ENCODE measurements at regions not wholly inside any gene's neighbourhood (a gene's known extent, or its start where the extent isn't known, plus 50 kb on each side); places are given as distances from the start of the nearest gene placed in this dataset.

DNA sequence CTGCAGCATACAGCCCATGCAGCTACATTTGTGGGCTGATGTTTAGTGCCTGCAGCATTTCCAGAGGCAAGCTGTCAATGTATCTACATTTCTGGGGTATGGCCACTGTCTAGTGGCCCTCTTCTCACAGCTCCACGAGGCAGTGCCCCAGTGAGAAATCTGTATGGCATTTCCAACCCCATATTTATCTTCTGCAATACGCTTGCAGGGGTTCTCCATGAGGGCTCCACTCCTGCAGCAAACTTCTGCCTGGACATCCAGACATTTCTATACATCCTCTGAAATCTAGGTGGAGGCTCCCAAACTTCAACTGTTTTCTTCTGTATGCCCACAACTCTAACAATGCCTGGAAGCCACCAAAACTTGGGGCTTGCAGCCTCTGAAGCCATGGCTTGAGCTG is 502.3 kb downstream of the C6orf118 start:
- H3K4me1 ChIP-seq (replicated peaks in 1 of 2), result no peaks in the 10 kb centered on the region
- no peak overlapping the region for H3K4me3 ChIP-seq
- WGBS, 10 experiments, result 100% methylated on average over 1 of the region's 2 CpGs; no CpG with 5 or more reads in 8 of the 10 experiments
- no peak for ATAC-seq (replicated peaks in 6 of 8)
- in situ Hi-C loops (cut with MboI; ENCODE audit: low pct_unique_long_range_greater_than_20kb in 2 of 9, low sequenced_read_pairs in 9 of 9, unreplicated experiment in 9 of 9), result no loop called here
- H3K27ac ChIP-seq, result no peak overlapping the region

DNA sequence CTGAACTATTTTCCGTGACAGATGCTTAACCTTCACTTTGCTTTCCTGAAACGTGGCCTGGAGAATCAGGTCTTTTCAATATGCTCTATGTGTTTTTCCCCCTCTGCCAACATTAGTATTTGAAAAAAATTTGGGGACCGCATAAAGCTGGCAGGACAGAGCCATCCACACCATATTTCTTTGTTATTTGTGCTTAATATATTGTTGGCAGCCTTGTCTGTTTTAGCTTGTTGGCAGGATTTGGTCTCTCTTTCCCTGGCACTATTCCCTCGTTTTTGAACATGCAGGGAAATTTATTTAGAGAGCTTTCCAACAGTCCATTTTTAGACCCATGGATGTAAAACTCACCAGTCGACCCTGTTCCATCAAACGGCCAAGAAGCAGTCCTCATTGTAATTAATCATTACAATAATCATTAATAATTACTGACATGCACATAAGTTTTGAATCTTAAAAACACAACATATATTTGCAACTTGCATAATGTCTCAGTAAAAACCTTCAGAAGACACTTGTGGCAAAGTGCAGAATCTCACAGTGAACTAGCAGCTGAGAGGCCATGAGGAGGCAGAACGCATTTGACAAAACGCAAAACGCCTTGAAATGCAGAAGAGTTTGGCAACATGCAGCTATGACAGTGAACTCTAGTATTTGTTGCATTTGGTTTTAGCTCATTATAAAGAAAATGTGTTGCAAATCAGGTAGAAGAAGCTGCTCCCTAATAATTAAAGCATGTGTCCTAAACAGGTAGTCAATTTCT is 514.2 kb downstream of the C6orf118 start:
- Histone ChIP-seq H3K27ac (no peak overlapping the region), H3K4me3 (no peak overlapping the region), H3K4me1 (replicated peaks in 1 of 2) (no peaks in the 10 kb centered on the region)
- in situ Hi-C loops (cut with MboI; ENCODE audit: low pct_unique_long_range_greater_than_20kb in 2 of 9, low sequenced_read_pairs in 9 of 9, unreplicated experiment in 9 of 9), result no loop called here
- ATAC-seq (replicated peaks in 6 of 8), result no peak
- 1 to 100% (median 80%) methylated on average over 2 to 9 of the region's 9 CpGs for WGBS, 10 experiments

DNA sequence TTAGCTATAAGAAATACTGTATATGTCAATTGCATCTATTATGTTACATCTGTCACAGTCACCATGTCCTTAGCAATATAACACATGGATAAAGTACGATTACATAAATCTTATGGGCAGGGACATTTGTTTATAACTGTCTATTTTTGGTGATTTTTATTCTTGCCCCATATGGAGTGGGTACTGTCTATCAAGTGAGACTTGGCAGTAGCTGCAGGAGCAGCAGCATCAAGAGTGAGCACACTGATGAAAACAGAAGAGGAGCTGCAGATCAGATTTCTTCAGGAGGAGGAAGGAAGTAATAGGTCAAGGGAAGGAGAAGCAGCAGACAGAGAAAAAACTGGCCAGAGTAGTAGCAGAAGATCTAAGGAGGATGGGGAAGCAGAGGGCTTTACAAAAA is 516.7 kb downstream of the C6orf118 start:
- in situ Hi-C loops (cut with MboI; ENCODE audit: low pct_unique_long_range_greater_than_20kb in 2 of 9, low sequenced_read_pairs in 9 of 9, unreplicated experiment in 9 of 9), result no loop called here
- 0 to 100% (median 63%) methylated on average over 1 of the region's 1 CpG for WGBS, 10 experiments
- no peaks in the 10 kb centered on the region for H3K4me1 ChIP-seq (replicated peaks in 1 of 2)
- H3K27ac ChIP-seq, result no peak overlapping the region
- no peak for ATAC-seq (replicated peaks in 6 of 8)
- no peak overlapping the region for H3K4me3 ChIP-seq

GRCh38 chr6:164791498-164791897 is 517.9 kb downstream of the C6orf118 start:
- H3K27ac ChIP-seq, result no peak overlapping the region
- in situ Hi-C loops (cut with MboI; ENCODE audit: low pct_unique_long_range_greater_than_20kb in 2 of 9, low sequenced_read_pairs in 9 of 9, unreplicated experiment in 9 of 9), result no loop called here
- no peak for ATAC-seq (replicated peaks in 6 of 8)
- H3K4me3 ChIP-seq, result no peak overlapping the region
- no peaks in the 10 kb centered on the region for H3K4me1 ChIP-seq (replicated peaks in 1 of 2)

GRCh38 chr6:164763788-164764187 is 545.6 kb downstream of the C6orf118 start:
- no peaks in the 10 kb centered on the region for H3K4me1 ChIP-seq (replicated peaks in 1 of 2)
- in situ Hi-C loops (cut with MboI; ENCODE audit: low pct_unique_long_range_greater_than_20kb in 2 of 9, low sequenced_read_pairs in 9 of 9, unreplicated experiment in 9 of 9), result no loop called here
- no peak overlapping the region for H3K4me3 ChIP-seq
- ATAC-seq (replicated peaks in 6 of 8), result no peak
- H3K27ac ChIP-seq, result no peak overlapping the region
- WGBS, 10 experiments, result 67 to 100% (median 100%) methylated on average over 1 of the region's 1 CpG; no CpG with 5 or more reads in 3 of the 10 experiments

DNA sequence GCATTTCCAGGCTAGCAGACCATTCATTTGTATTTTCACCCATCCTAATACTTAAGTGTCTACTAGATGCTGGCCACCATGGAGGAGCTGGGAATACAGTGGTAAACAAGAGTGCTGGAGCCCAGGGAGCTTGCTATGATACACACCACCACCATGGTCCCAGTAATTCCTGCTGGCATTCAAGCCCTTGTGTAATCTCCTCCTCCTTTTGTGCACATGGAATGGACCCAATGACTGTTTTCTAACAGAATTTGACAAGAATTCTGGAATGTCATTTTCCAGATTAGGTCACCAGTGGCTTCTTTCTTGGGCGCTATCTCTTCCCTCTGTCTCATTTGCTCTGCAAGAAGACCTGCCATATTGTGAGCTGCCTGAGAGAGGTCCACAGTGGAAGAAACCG is 552.0 kb downstream of the C6orf118 start:
- no peak for ATAC-seq (replicated peaks in 6 of 8)
- no peak overlapping the region for H3K4me3 ChIP-seq
- peaks cover 17 to 18% of the 10 kb centered on the region in 2 donors for H3K4me1 ChIP-seq (replicated peaks in 1 of 2)
- in situ Hi-C loops (cut with MboI; ENCODE audit: low pct_unique_long_range_greater_than_20kb in 2 of 9, low sequenced_read_pairs in 9 of 9, unreplicated experiment in 9 of 9), result no loop called here
- WGBS, 10 experiments, result 20 to 100% (median 80%) methylated on average over 1 to 2 of the region's 2 CpGs; no CpG with 5 or more reads in 4 of the 10 experiments
- H3K27ac ChIP-seq, result no peak overlapping the region

DNA sequence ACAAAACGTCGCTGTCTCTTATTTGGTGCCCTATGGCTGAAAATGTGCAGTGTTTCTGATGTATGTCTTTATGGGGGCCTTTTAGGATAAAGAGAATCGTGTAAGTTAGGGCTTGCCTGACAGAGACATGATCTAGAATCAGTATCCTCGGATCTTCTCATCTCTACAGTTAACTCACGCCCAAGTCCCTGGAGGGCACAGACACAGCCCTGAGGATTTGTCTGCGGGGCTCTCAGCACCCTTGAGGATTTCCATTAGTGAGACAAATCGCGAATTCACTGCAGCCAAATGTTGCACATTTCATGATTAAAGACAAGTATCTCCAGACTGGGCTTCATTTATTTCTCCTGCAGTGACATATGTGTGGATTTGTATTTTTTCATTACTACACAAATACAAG is 552.7 kb downstream of the C6orf118 start:
- WGBS, 10 experiments, result 20 to 85% (median 52%) methylated on average over 2 to 8 of the region's 8 CpGs; no CpG with 5 or more reads in 2 of the 10 experiments
- Histone ChIP-seq H3K27ac (peak overlapping the region; percentile 11 to 14), H3K4me1 (replicated peaks in 1 of 2) (peaks cover 17 to 18% of the 10 kb centered on the region in 2 donors), H3K4me3 (no peak overlapping the region)
- peak in 5 of 8 experiments; percentile 28 to 68 (median 60) for ATAC-seq (replicated peaks in 6 of 8)
- in situ Hi-C loops (cut with MboI; ENCODE audit: low pct_unique_long_range_greater_than_20kb in 2 of 9, low sequenced_read_pairs in 9 of 9, unreplicated experiment in 9 of 9), result no loop called here

DNA sequence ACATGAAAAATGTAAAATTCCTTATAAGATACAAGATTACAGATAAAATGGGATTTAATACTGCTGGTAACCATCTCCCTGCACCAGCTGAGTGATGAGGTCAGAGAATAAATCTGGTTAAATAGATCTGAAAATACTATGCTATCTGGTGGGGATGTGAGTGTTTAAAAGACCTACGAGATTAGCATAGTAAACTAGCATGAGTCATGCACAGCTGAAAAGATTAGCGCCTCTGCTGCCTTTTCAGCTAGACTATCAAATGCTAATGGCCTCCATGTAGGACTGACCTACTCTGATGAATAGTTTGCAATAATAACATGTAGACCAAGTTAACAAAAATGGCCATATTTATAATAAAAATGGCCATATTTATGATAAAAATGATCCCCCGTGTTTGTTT is 553.3 kb downstream of the C6orf118 start:
- in situ Hi-C loops (cut with MboI; ENCODE audit: low pct_unique_long_range_greater_than_20kb in 2 of 9, low sequenced_read_pairs in 9 of 9, unreplicated experiment in 9 of 9), result no loop called here
- H3K4me3 ChIP-seq, result no peak overlapping the region
- H3K27ac ChIP-seq, result peak overlapping the region in 1 of 2 donors; percentile 78
- 0 to 76% (median 30%) methylated on average over 1 to 3 of the region's 3 CpGs; no CpG with 5 or more reads in 1 of the 10 experiments for whole genome bisulfite sequencing, 10 experiments
- peak in 7 of 8 experiments; percentile 39 to 99 (median 98) for ATAC-seq (replicated peaks in 6 of 8)
- H3K4me1 ChIP-seq (replicated peaks in 1 of 2), result peaks cover 17 to 18% of the 10 kb centered on the region in 2 donors

- peak in 2 of 8 experiments; percentile 33 to 69 for ATAC-seq (replicated peaks in 6 of 8)
- peaks cover 38 to 43% of the 10 kb centered on the region in 2 donors for H3K4me1 ChIP-seq (replicated peaks in 1 of 2)
- in situ Hi-C loops (cut with MboI; ENCODE audit: low pct_unique_long_range_greater_than_20kb in 2 of 9, low sequenced_read_pairs in 9 of 9, unreplicated experiment in 9 of 9), result no loop called here
- no peak overlapping the region for H3K4me3 ChIP-seq
- no peak overlapping the region for H3K27ac ChIP-seq
These were observed 555.9 kb downstream of the C6orf118 start for GRCh38 chr6:164753517-164753916.

DNA sequence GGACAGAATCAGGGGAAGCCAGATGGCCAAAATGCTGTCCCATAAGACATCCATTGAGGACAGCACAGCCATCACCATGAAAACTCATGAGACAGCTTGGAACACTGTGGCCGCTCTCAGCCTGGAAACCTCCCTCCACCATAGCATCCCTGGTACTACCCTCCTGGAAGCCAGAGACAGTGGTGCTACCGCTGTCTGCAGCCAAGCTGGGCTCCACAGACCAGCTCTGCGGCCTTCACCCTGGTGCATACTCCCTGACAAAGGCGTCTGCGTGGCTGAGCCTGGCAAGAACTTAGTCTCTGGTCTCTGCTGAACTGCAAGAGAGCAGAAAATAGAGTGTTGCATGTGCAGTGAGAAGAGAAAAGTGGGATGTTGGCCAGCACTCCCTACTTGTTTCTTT is 558.0 kb downstream of the C6orf118 start:
- H3K27ac ChIP-seq, result no peak overlapping the region
- 20 to 100% (median 86%) methylated on average over 1 to 2 of the region's 5 CpGs; no CpG with 5 or more reads in 5 of the 10 experiments for WGBS, 10 experiments
- no peak overlapping the region for H3K4me3 ChIP-seq
- in situ Hi-C loops (cut with MboI; ENCODE audit: low pct_unique_long_range_greater_than_20kb in 2 of 9, low sequenced_read_pairs in 9 of 9, unreplicated experiment in 9 of 9), result no loop called here
- H3K4me1 ChIP-seq (replicated peaks in 1 of 2), result peaks cover 28 to 35% of the 10 kb centered on the region in 2 donors
- ATAC-seq (replicated peaks in 6 of 8), result no peak

- peak in 5 of 8 experiments; percentile 65 to 88 (median 70) for ATAC-seq (replicated peaks in 6 of 8)
- whole genome bisulfite sequencing, 10 experiments, result 0 to 100% (median 61%) methylated on average over 1 to 2 of the region's 3 CpGs; no CpG with 5 or more reads in 4 of the 10 experiments
- in situ Hi-C loops (cut with MboI; ENCODE audit: low pct_unique_long_range_greater_than_20kb in 2 of 9, low sequenced_read_pairs in 9 of 9, unreplicated experiment in 9 of 9), result no loop called here
- Histone ChIP-seq H3K4me1 (replicated peaks in 1 of 2) (peaks cover 20 to 26% of the 10 kb centered on the region in 2 donors), H3K4me3 (no peak overlapping the region), H3K27ac (peak overlapping the region; percentile 49 to 80)
These were observed 559.3 kb downstream of the C6orf118 start for GRCh38 chr6:164750128-164750527.

DNA sequence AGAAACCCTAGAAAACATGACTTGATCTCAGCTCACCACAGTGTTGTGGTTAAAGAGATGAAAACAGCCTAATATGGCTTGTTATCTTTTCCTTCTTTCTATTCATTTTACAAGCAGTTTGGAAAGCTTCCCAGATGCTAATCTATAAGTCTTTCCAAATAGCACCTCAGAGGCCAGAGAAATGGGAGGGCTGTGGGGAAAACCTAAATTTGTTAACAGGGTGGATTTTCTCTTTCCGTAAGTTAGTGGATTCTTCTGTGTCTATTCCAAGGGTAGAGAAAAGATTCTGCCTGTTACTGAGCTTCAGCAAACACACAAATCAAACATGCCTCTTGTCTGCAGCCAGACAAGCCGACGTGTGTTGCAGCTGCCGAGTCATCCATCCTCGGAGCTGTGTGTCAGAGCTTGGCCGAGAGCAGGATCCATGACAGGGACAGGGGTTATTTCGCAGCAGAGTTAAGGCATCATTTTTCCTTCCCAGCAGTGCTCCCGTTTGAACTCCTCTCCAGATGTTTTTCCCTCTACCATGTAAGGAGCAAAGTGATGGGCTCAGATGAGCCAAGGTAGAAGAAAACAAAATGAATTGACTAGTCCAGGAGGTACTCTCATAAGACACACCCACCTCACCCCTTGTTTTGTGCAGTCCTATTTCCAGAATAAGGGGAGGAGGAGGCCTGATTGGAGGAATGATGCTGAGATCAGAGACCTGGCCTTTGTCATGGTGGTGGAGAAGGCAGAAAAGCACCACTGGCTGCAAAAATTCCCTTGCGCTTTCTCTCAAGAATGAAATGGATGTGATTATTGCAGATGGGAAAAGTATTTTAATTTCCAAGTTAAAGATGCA is 560.0 kb downstream of the C6orf118 start:
- WGBS, 10 experiments, result 0 to 100% (median 27%) methylated on average over 1 to 9 of the region's 9 CpGs; no CpG with 5 or more reads in 1 of the 10 experiments
- peak in 7 of 8 experiments; percentile 44 to 92 (median 90) for ATAC-seq (replicated peaks in 6 of 8)
- no peak overlapping the region for H3K4me3 ChIP-seq
- peaks cover 20 to 26% of the 10 kb centered on the region in 2 donors for H3K4me1 ChIP-seq (replicated peaks in 1 of 2)
- in situ Hi-C loops (cut with MboI; ENCODE audit: low pct_unique_long_range_greater_than_20kb in 2 of 9, low sequenced_read_pairs in 9 of 9, unreplicated experiment in 9 of 9), result no loop called here
- H3K27ac ChIP-seq, result peak overlapping the region; percentile 49 to 80

GRCh38 chr6:164744301-164744700 is 565.1 kb downstream of the C6orf118 start:
- Histone ChIP-seq H3K27ac (no peak overlapping the region), H3K4me3 (no peak overlapping the region), H3K4me1 (replicated peaks in 1 of 2) (peaks cover 6 to 8% of the 10 kb centered on the region in 2 donors)
- in situ Hi-C loops (cut with MboI; ENCODE audit: low pct_unique_long_range_greater_than_20kb in 2 of 9, low sequenced_read_pairs in 9 of 9, unreplicated experiment in 9 of 9), result no loop called here
- peak in 5 of 8 experiments; percentile 26 to 81 (median 79) for ATAC-seq (replicated peaks in 6 of 8)
- 25 to 92% (median 75%) methylated on average over 1 to 4 of the region's 4 CpGs; no CpG with 5 or more reads in 1 of the 10 experiments for WGBS, 10 experiments
